ENCODE measurements at regions not wholly inside any gene's neighbourhood (a gene's known extent, or its start where the extent isn't known, plus 50 kb on each side); places are given as distances from the start of the nearest gene placed in this dataset.

DNA sequence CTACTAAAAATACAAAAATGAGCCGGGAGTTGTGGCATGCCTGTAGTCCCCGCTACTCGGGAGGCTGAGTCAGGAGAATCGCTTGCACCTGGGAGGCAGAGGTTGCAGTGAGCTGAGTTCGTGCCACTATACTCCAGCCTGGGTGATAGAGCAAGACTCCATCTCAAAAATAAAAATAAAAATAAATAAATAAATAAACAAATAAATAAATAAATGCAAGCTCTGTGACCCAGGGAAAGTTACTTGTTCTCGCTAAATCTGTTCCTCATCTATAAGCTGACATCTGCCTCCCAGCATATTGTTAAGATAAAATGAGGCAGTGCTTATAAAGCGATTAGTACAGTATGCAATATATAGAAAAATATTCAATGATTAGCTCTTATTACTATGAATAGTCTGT, 56.4 kb upstream of the STK38L start:
- no peak for ATAC-seq

GRCh38 chr12:27190761-27191160, 53.3 kb upstream of the STK38L start:
- Mint-ChIP-seq H3K36me3 (no peaks in the 10 kb centered on the region), H3K4me1 (ENCODE audit: low read depth in 2 of 2) (peaks cover 0 to 2% of the 10 kb centered on the region in 2 donors), H3K4me3 (no peak overlapping the region), H3K9me3 (no peaks in the 10 kb centered on the region), H3K27ac (no peak overlapping the region), H3K27me3 (no peaks in the 10 kb centered on the region)
- ATAC-seq (no peak), DNase-seq (ENCODE audit: low spot score) (no peak)

More for the DNA sequence above, 56.4 kb upstream of the STK38L start:
- H3K9me3 Mint-ChIP-seq: no peaks in the 10 kb centered on the region
- H3K4me3 Mint-ChIP-seq: no peak overlapping the region
- H3K4me1 Mint-ChIP-seq (ENCODE audit: low read depth in 2 of 2): peaks cover 6 to 10% of the 10 kb centered on the region in 2 donors
- no peak for DNase-seq (ENCODE audit: low spot score)
- no peak overlapping the region for H3K27ac Mint-ChIP-seq
- no peaks in the 10 kb centered on the region for H3K27me3 Mint-ChIP-seq
- no peaks in the 10 kb centered on the region for H3K36me3 Mint-ChIP-seq

- H3K27ac Mint-ChIP-seq: no peak overlapping the region
- H3K36me3 Mint-ChIP-seq: no peaks in the 10 kb centered on the region
- no peak for DNase-seq (ENCODE audit: low spot score)
- H3K4me1 Mint-ChIP-seq (ENCODE audit: low read depth in 2 of 2): no peaks in the 10 kb centered on the region
- peak in 1 of 2 donors; percentile 31 for ATAC-seq
- H3K9me3 Mint-ChIP-seq: no peaks in the 10 kb centered on the region
- H3K4me3 Mint-ChIP-seq: no peak overlapping the region
- H3K27me3 Mint-ChIP-seq: no peaks in the 10 kb centered on the region
Observed at GRCh38 chr12:27191531-27191930, 52.6 kb upstream of the STK38L start.

- DNase-seq (ENCODE audit: low spot score) (no peak), ATAC-seq (no peak)
- Mint-ChIP-seq H3K9me3 (no peaks in the 10 kb centered on the region), H3K27ac (no peak overlapping the region), H3K4me3 (no peak overlapping the region), H3K27me3 (no peaks in the 10 kb centered on the region), H3K4me1 (ENCODE audit: low read depth in 2 of 2) (no peaks in the 10 kb centered on the region), H3K36me3 (no peaks in the 10 kb centered on the region)
Observed at GRCh38 chr12:27192118-27192802, 51.8 kb upstream of the STK38L start.

- no peak overlapping the region for H3K4me3 Mint-ChIP-seq
Observed at GRCh38 chr12:27193106-27193505, 51.0 kb upstream of the STK38L start.

DNA sequence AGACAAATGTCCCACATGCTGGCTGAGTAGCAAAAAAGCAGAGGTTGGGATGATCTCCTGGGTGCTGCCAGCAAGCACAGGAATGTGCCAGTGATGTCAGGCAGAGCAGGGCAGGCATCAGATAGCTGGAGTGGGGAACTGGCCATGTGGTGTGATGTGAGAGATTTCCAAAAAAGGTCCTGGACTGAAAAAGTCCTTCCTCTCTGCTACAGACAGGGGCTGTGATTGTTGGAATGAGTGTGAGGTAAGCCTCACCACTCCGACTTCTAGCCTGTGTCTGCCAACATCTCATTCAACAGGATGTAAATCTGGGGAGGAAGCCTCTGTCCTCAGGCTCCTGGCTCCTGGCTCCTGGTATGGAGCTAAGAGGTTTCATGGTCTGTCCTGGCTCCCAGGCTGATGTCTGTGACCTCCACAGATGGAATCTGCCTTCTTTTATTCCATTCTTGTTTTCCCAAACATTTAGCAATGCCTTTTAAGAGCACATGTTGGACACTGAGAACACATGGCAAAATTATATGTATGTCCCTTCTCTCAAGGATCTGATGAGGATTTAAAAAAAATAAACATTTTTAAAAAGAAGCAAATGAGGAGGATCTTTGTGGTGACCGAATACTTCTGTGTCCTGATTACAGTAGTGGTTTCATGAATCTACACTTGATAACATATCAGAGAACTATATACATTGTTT, 50.1 kb upstream of the STK38L start:
- H3K9me3 Mint-ChIP-seq: no peaks in the 10 kb centered on the region
- ATAC-seq (no peak), DNase-seq (ENCODE audit: low spot score) (no peak)
- H3K27me3 Mint-ChIP-seq: no peaks in the 10 kb centered on the region
- no peak overlapping the region for H3K27ac Mint-ChIP-seq
- no peaks in the 10 kb centered on the region for H3K36me3 Mint-ChIP-seq
- no peaks in the 10 kb centered on the region for H3K4me1 Mint-ChIP-seq (ENCODE audit: low read depth in 2 of 2)
- H3K4me3 Mint-ChIP-seq: no peak overlapping the region

More at GRCh38 chr12:27193106-27193505, 51.0 kb upstream of the STK38L start:
- ATAC-seq: no peak
- H3K27ac Mint-ChIP-seq: no peak overlapping the region
- H3K9me3 Mint-ChIP-seq: no peaks in the 10 kb centered on the region
- no peaks in the 10 kb centered on the region for H3K4me1 Mint-ChIP-seq (ENCODE audit: low read depth in 2 of 2)
- DNase-seq (ENCODE audit: low spot score): no peak
- H3K27me3 Mint-ChIP-seq: no peaks in the 10 kb centered on the region
- H3K36me3 Mint-ChIP-seq: no peaks in the 10 kb centered on the region

Data from natural killer cell treated with Interleukin-12 subunit alpha and Interleukin-12 subunit beta and Interleukin-15 and Interleukin-18, amount 100 ng/mL, for 72 hours (primary cell).